Trophoblast cell (in vitro differentiated cells and primary cell): ENCODE measurements at regions not wholly inside any gene's neighbourhood (a gene's known extent, or its start where the extent isn't known, plus 50 kb on each side); places are given as distances from the start of the nearest gene placed in this dataset.
"Not testable (repeated sequence)": the region's sequence is repeated elsewhere in the genome, so short reads cannot be mapped to it uniquely, and the experiment has no call there.

Experiments
- DNase-seq, 2 donors: peaks; one replicate each; pipeline ENCODE4 v3.0.0-alpha.2; 2016
- H2AFZ ChIP-seq: 2 replicates; pipeline ENCODE4 v1.6.1; 2013; ENCODE audit warnings: low read length, moderate library complexity, mild to moderate bottlenecking; ENCODE audit not compliant: insufficient read depth, poor library complexity
- H2AK5ac ChIP-seq: 2 replicates; pipeline ENCODE4 v1.6.1; 2013; ENCODE audit warnings: mild to moderate bottlenecking, low read length
- H2BK120ac ChIP-seq: 2 replicates; pipeline ENCODE4 v1.6.1; 2013; ENCODE audit warnings: low read length, mild to moderate bottlenecking, moderate library complexity; ENCODE audit not compliant: insufficient read depth, poor library complexity
- H2BK12ac ChIP-seq: 2 replicates; pipeline ENCODE4 v1.6.1; 2013; ENCODE audit warnings: mild to moderate bottlenecking, low read length, moderate library complexity
- H2BK5ac ChIP-seq: 2 replicates; pipeline ENCODE4 v1.6.1; 2013; ENCODE audit warnings: low read length, low read depth, moderate library complexity, mild to moderate bottlenecking; ENCODE audit not compliant: poor library complexity
- H3K14ac ChIP-seq: 2 replicates; pipeline ENCODE4 v1.6.1; 2013; ENCODE audit warnings: mild to moderate bottlenecking, low read length
- H3K18ac ChIP-seq: 2 replicates; pipeline ENCODE4 v1.6.1; 2013; ENCODE audit warnings: mild to moderate bottlenecking, low read length
- H3K23ac ChIP-seq: 2 replicates; pipeline ENCODE4 v1.6.1; 2013; ENCODE audit warnings: low read length
- H3K27ac ChIP-seq: 2 replicates; pipeline ENCODE4 v1.5.1; 2013; ENCODE audit warnings: low read depth, mild to moderate bottlenecking, inconsistent platforms, low read length, moderate library complexity
- H3K27me3 ChIP-seq: 2 replicates; pipeline ENCODE4 v1.6.1; 2013; ENCODE audit warnings: inconsistent platforms, mild to moderate bottlenecking, low read length, moderate library complexity; ENCODE audit not compliant: insufficient read depth
- H3K36me3 ChIP-seq, 2 experiments: 1 replicate in 1 of 2; 2 replicates in 1 of 2; pipeline ENCODE4 v1.6.1; 2013; ENCODE audit warnings: low read length in 2 of 2, mild to moderate bottlenecking in 2 of 2, moderate library complexity in 1 of 2; ENCODE audit not compliant: insufficient read depth in 2 of 2, control insufficient read depth in 1 of 2
- H3K4ac ChIP-seq: 2 replicates; pipeline ENCODE4 v1.6.1; 2013; ENCODE audit warnings: low read depth, mild to moderate bottlenecking, low read length, moderate library complexity
- H3K4me1 ChIP-seq, 2 experiments: 1 replicate in 1 of 2; 2 replicates in 1 of 2; pipeline ENCODE4 v1.6.1; 2013; ENCODE audit warnings: low read length in 2 of 2, mild to moderate bottlenecking in 2 of 2, moderate library complexity in 1 of 2; ENCODE audit not compliant: insufficient read depth in 2 of 2, control insufficient read depth in 1 of 2
- H3K4me2 ChIP-seq: 2 replicates; pipeline ENCODE4 v1.6.1; 2013; ENCODE audit warnings: inconsistent platforms, mild to moderate bottlenecking, low read length, moderate library complexity
- H3K4me3 ChIP-seq: 2 replicates; pipeline ENCODE4 v1.5.1; 2013; ENCODE audit warnings: mild to moderate bottlenecking, low read depth, low read length, inconsistent platforms
- H3K79me1 ChIP-seq: one replicate; pipeline ENCODE4 v1.6.1; 2013; ENCODE audit warnings: low read length
- H3K79me2 ChIP-seq: 2 replicates; pipeline ENCODE4 v1.6.1; 2013; ENCODE audit warnings: low read length, mild to moderate bottlenecking; ENCODE audit not compliant: control insufficient read depth, insufficient read depth, poor library complexity
- H3K9ac ChIP-seq: 2 replicates; pipeline ENCODE4 v1.6.1; 2013; ENCODE audit warnings: mild to moderate bottlenecking, low read length
- H3K9me3 ChIP-seq: 2 replicates; pipeline ENCODE4 v1.6.1; 2013; ENCODE audit warnings: low read depth, mild to moderate bottlenecking, control low read depth, inconsistent platforms, low read length; ENCODE audit not compliant: insufficient read depth
- H4K12ac ChIP-seq: 2 replicates; pipeline ENCODE4 v1.6.1; 2013; ENCODE audit warnings: low read depth, mild to moderate bottlenecking, low read length, moderate library complexity
- H4K8ac ChIP-seq: 2 replicates; pipeline ENCODE4 v1.6.1; 2013; ENCODE audit warnings: low read depth, mild to moderate bottlenecking, low read length, moderate library complexity
- H4K91ac ChIP-seq: one replicate; pipeline ENCODE4 v1.6.1; 2013; ENCODE audit warnings: low read depth, mild to moderate bottlenecking, low read length, moderate library complexity
- WGBS: extraction: QIAGEN DNeasy Blood & Tissue Kit; methylation state at CpG from one replicate; pipeline ENCODE4 v1.1.7; 2013; ENCODE audit warnings: missing lambda C conversion rate; ENCODE audit not compliant: insufficient read length, insufficient coverage; ENCODE audit errors: extremely low coverage; 5-methylcytosine and 5-hydroxymethylcytosine counted together

- Histone ChIP-seq H4K91ac (no peak overlapping the region), H4K8ac (no peak overlapping the region), H3K4me3 (no peak overlapping the region), H3K9me3 (no peaks in the 10 kb centered on the region), H2BK120ac (no peak overlapping the region), H3K4me1 (no peaks in the 10 kb centered on the region), H3K4me2 (no peak overlapping the region), H3K4ac (no peak overlapping the region), H3K18ac (no peak overlapping the region), H2AFZ (no peak overlapping the region), H3K14ac (no peak overlapping the region), H3K79me2 (no peaks in the 10 kb centered on the region), H3K36me3 (no peaks in the 10 kb centered on the region), H3K27me3 (no peaks in the 10 kb centered on the region), H2BK5ac (no peak overlapping the region), H2BK12ac (no peak overlapping the region), H3K27ac (no peak overlapping the region), H3K9ac (no peak overlapping the region), H3K79me1 (no peaks in the 10 kb centered on the region), H4K12ac (no peak overlapping the region), H3K23ac (no peak overlapping the region), H2AK5ac (no peak overlapping the region)
- DNase-seq = no peak
- WGBS = no CpG with 5 or more reads among the region's 2 CpGs
These were observed 85.4 kb upstream of the OLIG3 start for GRCh38 chr6:137579612-137580011.

- H3K4ac ChIP-seq = no peak overlapping the region
- H4K12ac ChIP-seq = no peak overlapping the region
- no peaks in the 10 kb centered on the region for H3K79me1 ChIP-seq
- no peak overlapping the region for H3K9ac ChIP-seq
- H2BK12ac ChIP-seq = no peak overlapping the region
- H2BK120ac ChIP-seq = no peak overlapping the region
- no peaks in the 10 kb centered on the region for H3K79me2 ChIP-seq
- H3K27me3 ChIP-seq = no peaks in the 10 kb centered on the region
- H3K4me1 ChIP-seq = no peaks in the 10 kb centered on the region
- H4K8ac ChIP-seq = no peak overlapping the region
- H2BK5ac ChIP-seq = no peak overlapping the region
- H3K36me3 ChIP-seq = no peaks in the 10 kb centered on the region
- no peak overlapping the region for H3K18ac ChIP-seq
- no peak overlapping the region for H3K14ac ChIP-seq
- H2AK5ac ChIP-seq = no peak overlapping the region
- no peak overlapping the region for H3K23ac ChIP-seq
- WGBS = no CpG with 5 or more reads among the region's 3 CpGs
- DNase-seq = no peak
- H4K91ac ChIP-seq = no peak overlapping the region
- no peak overlapping the region for H3K4me2 ChIP-seq
- no peak overlapping the region for H3K27ac ChIP-seq
- no peak overlapping the region for H2AFZ ChIP-seq
- no peak overlapping the region for H3K4me3 ChIP-seq
- H3K9me3 ChIP-seq = no peaks in the 10 kb centered on the region
These were observed 87.0 kb upstream of the OLIG3 start for GRCh38 chr6:137581019-137581707.

GRCh38 chr6:137583519-137583918, 89.3 kb upstream of the OLIG3 start:
- not testable (repeated sequence) for H3K14ac ChIP-seq, H2BK12ac ChIP-seq, H3K18ac ChIP-seq, H4K12ac ChIP-seq, H3K27me3 ChIP-seq, H3K79me1 ChIP-seq, H3K4ac ChIP-seq, H3K4me2 ChIP-seq, H3K4me1 ChIP-seq, H3K79me2 ChIP-seq, H3K4me3 ChIP-seq, DNase-seq, H4K8ac ChIP-seq, H2BK120ac ChIP-seq, H4K91ac ChIP-seq, H2BK5ac ChIP-seq, H3K9ac ChIP-seq, H2AK5ac ChIP-seq, H3K23ac ChIP-seq, H3K36me3 ChIP-seq, H3K27ac ChIP-seq, H3K9me3 ChIP-seq, H2AFZ ChIP-seq
- no CpG with 5 or more reads among the region's 6 CpGs for WGBS

- H2BK12ac ChIP-seq = no peak overlapping the region
- H3K36me3 ChIP-seq = no peaks in the 10 kb centered on the region
- no peaks in the 10 kb centered on the region for H3K79me2 ChIP-seq
- H2BK5ac ChIP-seq = no peak overlapping the region
- peak in 1 of 2 donors; percentile 25 for DNase-seq
- no peak overlapping the region for H3K14ac ChIP-seq
- H3K4me1 ChIP-seq = peaks cover 5 to 12% of the 10 kb centered on the region in 2 experiments
- no peak overlapping the region for H4K12ac ChIP-seq
- no peak overlapping the region for H3K27ac ChIP-seq
- no peak overlapping the region for H4K91ac ChIP-seq
- no CpG with 5 or more reads among the region's 4 CpGs for whole genome bisulfite sequencing
- H3K27me3 ChIP-seq = no peaks in the 10 kb centered on the region
- no peak overlapping the region for H3K18ac ChIP-seq
- H3K9ac ChIP-seq = no peak overlapping the region
- H2BK120ac ChIP-seq = no peak overlapping the region
- H2AK5ac ChIP-seq = no peak overlapping the region
- H3K9me3 ChIP-seq = no peaks in the 10 kb centered on the region
- peaks cover 3% of the 10 kb centered on the region for H3K79me1 ChIP-seq
- H4K8ac ChIP-seq = no peak overlapping the region
- no peak overlapping the region for H3K4ac ChIP-seq
- no peak overlapping the region for H2AFZ ChIP-seq
- no peak overlapping the region for H3K23ac ChIP-seq
- no peak overlapping the region for H3K4me3 ChIP-seq
- no peak overlapping the region for H3K4me2 ChIP-seq
These were observed 94.3 kb upstream of the OLIG3 start for GRCh38 chr6:137588472-137588871.
